CD4-positive, alpha-beta T cell (primary cell): ENCODE measurements at regions not wholly inside any gene's neighbourhood (a gene's known extent, or its start where the extent isn't known, plus 50 kb on each side); places are given as distances from the start of the nearest gene placed in this dataset.
"Not testable (repeated sequence)": the region's sequence is repeated elsewhere in the genome, so short reads cannot be mapped to it uniquely, and the experiment has no call there.

Source experiments
- ATAC-seq: fragments of 200-7000 bp; cut with Tn5 transposase; one replicate; pipeline ENCODE4 v1.10.0; 2022; ENCODE audit warnings: mild to moderate bottlenecking; ENCODE audit not compliant: poor library complexity
- CTCF ChIA-PET: fragments of 350-600 bp; sonication (Branson Sonifier 250); formaldehyde crosslinking; loops from one replicate; lab custom pipeline; 2021; ENCODE audit warnings: antibody characterized with exemption, inconsistent platforms; lab: Charles Lee
- POLR2A ChIA-PET: fragments of 350-600 bp; sonication (Branson Sonifier 250); formaldehyde crosslinking; loops from one replicate; lab custom pipeline; 2021; ENCODE audit warnings: antibody characterized with exemption, inconsistent platforms; lab: Charles Lee
- DNase-seq, 14 experiments: peaks; one replicate each; pipeline ENCODE4 v3.0.0-alpha.2; 2013 to 2020; ENCODE audit warnings: mixed read lengths in 2 of 14
- H3K27ac ChIP-seq, 2 donors: one replicate each; pipeline versions ENCODE4 v1.5.1 to v1.7.0; 2013; ENCODE audit warnings: low read length in 2 of 2, low read depth in 1 of 2, mild to moderate bottlenecking in 1 of 2
- H3K27me3 ChIP-seq, 2 experiments: 1 replicate in 1 of 2; 2 replicates in 1 of 2; pipeline versions ENCODE4 v1.6.1 to v1.7.0; 2013; ENCODE audit warnings: low read length in 2 of 2, control low read depth in 1 of 2, mild to moderate bottlenecking in 1 of 2, moderate library complexity in 1 of 2; ENCODE audit not compliant: insufficient read depth in 2 of 2, control insufficient read depth in 1 of 2
- H3K36me3 ChIP-seq: one replicate; pipeline ENCODE4 v1.6.1; 2013; ENCODE audit warnings: low read length, control low read depth; ENCODE audit not compliant: insufficient read depth
- H3K4me1 ChIP-seq: one replicate; pipeline ENCODE4 v1.6.1; 2013; ENCODE audit warnings: low read length, control low read depth; ENCODE audit not compliant: insufficient read depth
- H3K4me3 ChIP-seq: one replicate; pipeline ENCODE4 v1.5.1; 2013; ENCODE audit warnings: mild to moderate bottlenecking, low read length, moderate library complexity
- H3K9me3 ChIP-seq, 2 experiments: 1 replicate in 1 of 2; 2 replicates in 1 of 2; pipeline versions ENCODE4 v1.6.1 to v1.7.0; 2013; ENCODE audit warnings: low read length in 2 of 2, mild to moderate bottlenecking in 2 of 2, control low read depth in 1 of 2, moderate library complexity in 1 of 2; ENCODE audit not compliant: control insufficient read depth in 1 of 2, insufficient read depth in 1 of 2
- H3K27ac Mint-ChIP-seq: one replicate; pipeline ENCODE4 v1.8.0; 2020; ENCODE audit warnings: mixed read lengths
- H3K27me3 Mint-ChIP-seq: one replicate; pipeline ENCODE4 v1.8.0; 2021; ENCODE audit warnings: mixed read lengths
- H3K36me3 Mint-ChIP-seq: one replicate; pipeline ENCODE4 v1.8.0; 2021; ENCODE audit warnings: low read depth, mixed read lengths
- H3K4me1 Mint-ChIP-seq: one replicate; pipeline ENCODE4 v1.8.0; 2021; ENCODE audit warnings: low read depth, mixed read lengths
- H3K4me3 Mint-ChIP-seq: one replicate; pipeline ENCODE4 v1.8.0; 2020; ENCODE audit warnings: mild to moderate bottlenecking, mixed read lengths
- H3K9me3 Mint-ChIP-seq: one replicate; pipeline ENCODE4 v1.8.0; 2020; ENCODE audit warnings: mixed read lengths
- intact Hi-C, 2 experiments: fragments of 100-400 bp; cut with DNase I in 1 of 2; cut with micrococcal nuclease in 1 of 2; formaldehyde crosslinking; loops; one replicate each; pipeline versions ENCODE4 v1.15.1 to v1.9.0; 2023 to 2025; cut with DNase I, micrococcal nuclease

GRCh38 chr1:149244621-149245020 lies 141.3 kb upstream of the NBPF9 start:
- H3K4me3 Mint-ChIP-seq, H3K27me3 ChIP-seq, POLR2A ChIA-PET, H3K36me3 ChIP-seq, H3K9me3 ChIP-seq, H3K4me1 ChIP-seq, CTCF ChIA-PET, H3K4me3 ChIP-seq, H3K27ac Mint-ChIP-seq, H3K9me3 Mint-ChIP-seq, DNase-seq, ATAC-seq, H3K27me3 Mint-ChIP-seq, intact Hi-C loops, H3K36me3 Mint-ChIP-seq, H3K4me1 Mint-ChIP-seq, H3K27ac ChIP-seq: not testable (repeated sequence)

GRCh38 chr1:149246212-149246611 lies 142.9 kb upstream of the NBPF9 start:
- intact Hi-C loops, H3K27me3 ChIP-seq, H3K4me1 ChIP-seq, H3K27ac ChIP-seq, H3K4me3 ChIP-seq, H3K36me3 Mint-ChIP-seq, H3K27me3 Mint-ChIP-seq, H3K9me3 ChIP-seq, CTCF ChIA-PET, H3K36me3 ChIP-seq, DNase-seq, H3K4me1 Mint-ChIP-seq, H3K27ac Mint-ChIP-seq, H3K4me3 Mint-ChIP-seq, H3K9me3 Mint-ChIP-seq, POLR2A ChIA-PET, ATAC-seq: not testable (repeated sequence)

GRCh38 chr1:149248610-149249009 lies 145.3 kb upstream of the NBPF9 start:
- CTCF ChIA-PET, ATAC-seq, H3K27ac ChIP-seq, H3K9me3 Mint-ChIP-seq, H3K4me3 ChIP-seq, H3K4me1 Mint-ChIP-seq, intact Hi-C loops, H3K27ac Mint-ChIP-seq, H3K36me3 ChIP-seq, H3K36me3 Mint-ChIP-seq, POLR2A ChIA-PET, H3K9me3 ChIP-seq, H3K4me1 ChIP-seq, DNase-seq, H3K27me3 Mint-ChIP-seq, H3K4me3 Mint-ChIP-seq, H3K27me3 ChIP-seq: not testable (repeated sequence)

- H3K27me3 Mint-ChIP-seq, CTCF ChIA-PET, H3K27ac ChIP-seq, H3K27ac Mint-ChIP-seq, H3K4me3 ChIP-seq, ATAC-seq, H3K9me3 ChIP-seq, intact Hi-C loops, H3K4me1 ChIP-seq, H3K36me3 Mint-ChIP-seq, H3K27me3 ChIP-seq, H3K4me3 Mint-ChIP-seq, H3K4me1 Mint-ChIP-seq, DNase-seq, POLR2A ChIA-PET, H3K36me3 ChIP-seq, H3K9me3 Mint-ChIP-seq: not testable (repeated sequence)
These were observed 146.6 kb upstream of the NBPF9 start for GRCh38 chr1:149249850-149250467.

- H3K9me3 Mint-ChIP-seq, DNase-seq, H3K4me1 Mint-ChIP-seq, POLR2A ChIA-PET, H3K27me3 Mint-ChIP-seq, H3K4me3 Mint-ChIP-seq, H3K27me3 ChIP-seq, H3K36me3 Mint-ChIP-seq, intact Hi-C loops, ATAC-seq, H3K4me1 ChIP-seq, CTCF ChIA-PET, H3K36me3 ChIP-seq, H3K27ac ChIP-seq, H3K4me3 ChIP-seq, H3K27ac Mint-ChIP-seq, H3K9me3 ChIP-seq: not testable (repeated sequence)
These were observed 151.8 kb upstream of the NBPF9 start for GRCh38 chr1:149254894-149255847.

GRCh38 chr1:149260284-149260683 lies 156.9 kb upstream of the NBPF9 start:
- H3K4me3 Mint-ChIP-seq, H3K27me3 Mint-ChIP-seq, H3K9me3 ChIP-seq, DNase-seq, H3K9me3 Mint-ChIP-seq, ATAC-seq, H3K4me1 Mint-ChIP-seq, H3K27ac ChIP-seq, CTCF ChIA-PET, H3K4me3 ChIP-seq, H3K36me3 Mint-ChIP-seq, H3K4me1 ChIP-seq, POLR2A ChIA-PET, H3K27me3 ChIP-seq, intact Hi-C loops, H3K36me3 ChIP-seq, H3K27ac Mint-ChIP-seq: not testable (repeated sequence)

- H3K36me3 Mint-ChIP-seq, CTCF ChIA-PET, H3K4me1 Mint-ChIP-seq, H3K4me3 Mint-ChIP-seq, H3K9me3 Mint-ChIP-seq, H3K36me3 ChIP-seq, H3K4me1 ChIP-seq, H3K27ac Mint-ChIP-seq, H3K27ac ChIP-seq, H3K27me3 ChIP-seq, H3K9me3 ChIP-seq, H3K4me3 ChIP-seq, ATAC-seq, POLR2A ChIA-PET, DNase-seq, H3K27me3 Mint-ChIP-seq, intact Hi-C loops: not testable (repeated sequence)
These were observed 157.5 kb upstream of the NBPF9 start for GRCh38 chr1:149260736-149261340.
